Spleen (tissue), 11 donors: ENCODE measurements at regions not wholly inside any gene's neighbourhood (a gene's known extent, or its start where the extent isn't known, plus 50 kb on each side); places are given as distances from the start of the nearest gene placed in this dataset.

Source experiments
- DNase-seq: peaks from one replicate; pipeline ENCODE4 v3.0.0-alpha.2; 2020
- H3K27ac ChIP-seq, 8 donors: fragments of 200-600 bp; sonication (generic) in 7 of 8; 1 replicate in 4 of 8; 2 replicates in 4 of 8; pipeline versions ENCODE4 v1.5.0 to v1.8.0; 2016 to 2021; ENCODE audit warnings: inconsistent platforms in 4 of 8, mild to moderate bottlenecking in 4 of 8, moderate library complexity in 1 of 8
- H3K27me3 ChIP-seq, 7 donors: fragments of 200-600 bp; sonication (generic) in 6 of 7; replicated peaks in 1 of 7; 1 replicate in 4 of 7; 2 replicates in 3 of 7; pipeline versions ENCODE4 v1.5.0 to v1.8.0; 2016 to 2021; ENCODE audit warnings: inconsistent platforms in 3 of 7, mild to moderate bottlenecking in 1 of 7
- H3K36me3 ChIP-seq, 6 donors: fragments of 200-600 bp; sonication (generic) in 5 of 6; 1 replicate in 4 of 6; 2 replicates in 2 of 6; pipeline versions ENCODE4 v1.5.0 to v1.8.0; 2016 to 2021; ENCODE audit warnings: inconsistent platforms in 2 of 6
- H3K4me1 ChIP-seq, 6 donors: fragments of 200-600 bp; sonication (generic) in 5 of 6; 1 replicate in 3 of 6; 2 replicates in 3 of 6; pipeline versions ENCODE4 v1.5.0 to v1.8.0; 2016 to 2021; ENCODE audit warnings: inconsistent platforms in 3 of 6
- H3K4me3 ChIP-seq, 8 donors: fragments of 200-600 bp; sonication (generic) in 7 of 8; 1 replicate in 4 of 8; 2 replicates in 4 of 8; pipeline versions ENCODE4 v1.5.0 to v1.8.0; 2016 to 2021; ENCODE audit warnings: inconsistent platforms in 4 of 8, mild to moderate bottlenecking in 4 of 8, moderate library complexity in 2 of 8
- H3K9me3 ChIP-seq, 8 donors: fragments of 200-600 bp; sonication (generic) in 7 of 8; 1 replicate in 4 of 8; 2 replicates in 4 of 8; pipeline versions ENCODE4 v1.5.0 to v1.8.0; 2016 to 2021; ENCODE audit warnings: inconsistent platforms in 4 of 8
- POLR2A ChIP-seq, 3 donors: fragments of 450-650 bp; IDR thresholded peaks; one replicate each; pipeline ENCODE4 v1.5.1; 2017; ENCODE audit warnings: antibody characterized with exemption in 3 of 3, mild to moderate bottlenecking in 1 of 3
- POLR2AphosphoS5 ChIP-seq, 3 donors: sonication (generic); formaldehyde crosslinking; IDR thresholded peaks; one replicate each; pipeline ENCODE4 v1.5.1; 2017; ENCODE audit warnings: antibody characterized with exemption in 3 of 3
- WGBS, 5 donors: extraction: QIAGEN DNeasy Blood & Tissue Kit in 3 of 5; methylation state at CpG; one replicate each; pipeline versions ENCODE4 v1.1.5 to v1.1.7; 2013 to 2018; 5-methylcytosine and 5-hydroxymethylcytosine counted together
- intact Hi-C: fragments of 100-400 bp; cut with DNase I; formaldehyde crosslinking; loops from one replicate; pipeline ENCODE4 v1.15.0; 2023; ENCODE audit warnings: low total_unique reads
- TF ChIP-seq, protein P1 (sequence below), 11 experiments: fragments of 200-600 bp in 7 of 11; fragments of 450-650 bp in 4 of 11; sonication (generic) in 4 of 11; IDR thresholded peaks in 8 of 11; conservative IDR thresholded peaks in 3 of 11; 1 replicate in 7 of 11; 2 replicates in 4 of 11; pipeline versions ENCODE4 v1.4.0 to v1.8.0; 2016 to 2021; ENCODE audit warnings: antibody characterized with exemption in 11 of 11, inconsistent platforms in 4 of 11, mild to moderate bottlenecking in 1 of 11
- donor health status: healthy with polysubstance abuse.
- donor health status: DM: no; HTN: no; CAD: no; lungs with moderate emphysema.
- donor health status: DM: no; HTN: no; CAD: no.
- donor health status: Bipolar disorder and iron deficiency.
- donor health status: healthy.
- donor health status: DM: no; HTN: no; CAD: no.
- donor health status: DM: yes; HTN: yes; CAD: no.

DNA sequence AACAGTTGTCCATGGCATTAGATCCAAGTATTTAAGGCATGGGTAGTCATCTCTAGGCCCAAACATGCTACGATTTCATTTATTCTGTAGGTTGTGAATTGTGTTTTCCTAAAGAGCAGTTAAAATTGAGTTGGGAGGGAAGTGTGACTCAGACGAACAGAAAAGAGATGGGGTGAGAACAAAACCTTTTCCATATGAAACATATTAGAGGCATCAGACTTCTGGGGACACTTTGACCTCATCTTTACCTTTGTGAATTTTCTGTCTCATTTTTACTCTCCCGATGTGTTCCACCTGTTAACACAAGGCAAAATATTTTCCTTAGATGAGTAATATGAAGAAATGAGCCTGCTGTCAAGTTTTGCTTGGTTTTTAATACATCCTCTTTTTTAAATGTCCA is 181.3 kb downstream of the ESM1 start:
- Histone ChIP-seq H3K9me3 (no peaks in the 10 kb centered on the region), H3K27me3 (no peaks in the 10 kb centered on the region), H3K4me3 (no peak overlapping the region), H3K4me1 (peaks cover 0 to 12% (median 0%) of the 10 kb centered on the region in 6 donors), H3K36me3 (no peaks in the 10 kb centered on the region), H3K27ac (no peak overlapping the region)
- TF ChIP-seq POLR2AphosphoS5 (IDR thresholded peaks at IDR 0.05) (no peak), POLR2A (IDR thresholded peaks at IDR 0.05) (no peak)
- TF ChIP-seq, protein P1, sequence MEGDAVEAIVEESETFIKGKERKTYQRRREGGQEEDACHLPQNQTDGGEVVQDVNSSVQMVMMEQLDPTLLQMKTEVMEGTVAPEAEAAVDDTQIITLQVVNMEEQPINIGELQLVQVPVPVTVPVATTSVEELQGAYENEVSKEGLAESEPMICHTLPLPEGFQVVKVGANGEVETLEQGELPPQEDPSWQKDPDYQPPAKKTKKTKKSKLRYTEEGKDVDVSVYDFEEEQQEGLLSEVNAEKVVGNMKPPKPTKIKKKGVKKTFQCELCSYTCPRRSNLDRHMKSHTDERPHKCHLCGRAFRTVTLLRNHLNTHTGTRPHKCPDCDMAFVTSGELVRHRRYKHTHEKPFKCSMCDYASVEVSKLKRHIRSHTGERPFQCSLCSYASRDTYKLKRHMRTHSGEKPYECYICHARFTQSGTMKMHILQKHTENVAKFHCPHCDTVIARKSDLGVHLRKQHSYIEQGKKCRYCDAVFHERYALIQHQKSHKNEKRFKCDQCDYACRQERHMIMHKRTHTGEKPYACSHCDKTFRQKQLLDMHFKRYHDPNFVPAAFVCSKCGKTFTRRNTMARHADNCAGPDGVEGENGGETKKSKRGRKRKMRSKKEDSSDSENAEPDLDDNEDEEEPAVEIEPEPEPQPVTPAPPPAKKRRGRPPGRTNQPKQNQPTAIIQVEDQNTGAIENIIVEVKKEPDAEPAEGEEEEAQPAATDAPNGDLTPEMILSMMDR (IDR thresholded peaks at IDR 0.05 in 8 of 11, conservative IDR thresholded peaks at IDR 0.05 in 3 of 11): no peak
- WGBS, 5 donors: 64 to 91% (median 84%) methylated on average over 3 of the region's 3 CpGs
- intact Hi-C loops: no loop called here
- DNase-seq: no peak

DNA sequence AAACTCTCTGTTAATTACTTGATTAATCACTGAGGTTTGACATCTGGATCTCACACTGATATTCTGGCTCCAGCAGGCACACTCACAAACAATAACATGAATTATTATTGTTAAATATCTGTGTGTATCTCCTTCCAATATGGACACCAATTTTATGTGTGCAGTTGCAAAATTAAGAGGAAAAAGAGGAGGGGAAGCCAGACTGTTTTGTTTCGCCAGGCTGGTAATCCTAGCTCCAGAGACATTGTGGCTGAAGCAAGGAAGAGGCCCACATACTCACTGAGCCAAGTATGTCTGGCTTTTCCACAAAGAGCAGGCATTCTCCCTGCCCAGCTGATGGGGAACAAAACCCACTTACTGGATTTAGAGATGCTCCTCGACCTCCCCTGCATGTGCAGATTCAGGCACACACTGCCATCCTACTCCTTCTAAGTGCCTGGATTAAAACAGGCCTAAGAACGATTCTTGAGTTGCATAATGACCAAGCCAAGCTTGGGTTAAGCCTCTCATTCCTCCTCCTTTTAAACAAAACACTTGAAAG is 181.9 kb downstream of the ESM1 start:
- Histone ChIP-seq H3K36me3 (no peaks in the 10 kb centered on the region), H3K4me3 (no peak overlapping the region), H3K27ac (no peak overlapping the region), H3K4me1 (peaks cover 0 to 13% (median 0%) of the 10 kb centered on the region in 6 donors), H3K27me3 (no peaks in the 10 kb centered on the region), H3K9me3 (no peaks in the 10 kb centered on the region)
- DNase-seq: no peak
- WGBS, 5 donors: 71 to 79% (median 74%) methylated on average over 3 of the region's 3 CpGs
- TF ChIP-seq POLR2A (IDR thresholded peaks at IDR 0.05) (no peak), POLR2AphosphoS5 (IDR thresholded peaks at IDR 0.05) (no peak)
- TF ChIP-seq, protein P1 (IDR thresholded peaks at IDR 0.05 in 8 of 11, conservative IDR thresholded peaks at IDR 0.05 in 3 of 11): no peak
- intact Hi-C loops: no loop called here

DNA sequence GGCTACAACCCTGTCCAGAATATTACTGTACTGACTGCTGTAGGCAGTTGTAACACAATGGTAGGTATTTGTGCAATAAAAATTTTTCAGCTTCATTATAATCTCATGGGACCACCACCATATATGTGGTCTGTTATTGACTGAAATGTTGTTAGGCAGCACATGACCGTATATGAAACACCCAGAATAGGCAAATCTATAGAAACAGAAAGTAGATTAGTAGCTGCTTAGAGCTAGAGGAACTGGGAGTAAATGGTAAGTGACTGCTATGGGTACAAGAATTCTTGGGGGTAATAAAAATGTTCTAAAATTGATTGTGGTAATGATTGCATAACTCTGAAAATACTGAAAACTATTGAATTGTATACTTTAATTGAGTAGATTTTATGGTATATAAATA is 185.7 kb downstream of the ESM1 start:
- TF ChIP-seq POLR2A (IDR thresholded peaks at IDR 0.05) (no peak), POLR2AphosphoS5 (IDR thresholded peaks at IDR 0.05) (no peak)
- TF ChIP-seq, protein P1 (IDR thresholded peaks at IDR 0.05 in 8 of 11, conservative IDR thresholded peaks at IDR 0.05 in 3 of 11): no peak
- Histone ChIP-seq H3K27ac (peak overlapping the region in 3 of 8 donors; percentile 5 to 38 (median 23)), H3K36me3 (no peaks in the 10 kb centered on the region), H3K27me3 (no peaks in the 10 kb centered on the region), H3K4me3 (no peak overlapping the region), H3K4me1 (peaks cover 0 to 20% (median 0%) of the 10 kb centered on the region in 6 donors), H3K9me3 (no peaks in the 10 kb centered on the region)
- no peak for DNase-seq
- WGBS, 5 donors: 50 to 79% (median 68%) methylated on average over 1 of the region's 1 CpG
- intact Hi-C loops: no loop called here

DNA sequence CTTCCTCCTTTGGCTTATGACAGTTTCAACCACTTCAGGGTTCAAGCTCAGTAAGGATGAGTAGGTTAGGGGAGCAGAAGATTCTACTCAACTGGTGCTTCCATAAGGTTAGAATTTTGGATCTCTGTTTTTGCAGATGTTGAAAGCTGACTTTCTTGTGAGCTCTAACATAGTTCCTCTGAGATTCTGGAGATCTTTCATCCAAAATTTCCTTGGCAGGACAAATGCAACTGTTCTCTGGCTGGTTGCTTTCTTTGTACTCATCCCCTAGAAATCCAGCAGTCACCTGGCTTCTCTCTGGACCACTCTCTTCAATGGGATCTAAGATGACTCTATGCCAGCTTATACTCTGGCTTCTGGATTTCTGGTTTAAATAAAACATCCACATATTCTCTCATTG is 189.6 kb downstream of the ESM1 start:
- Histone ChIP-seq H3K36me3 (no peaks in the 10 kb centered on the region), H3K4me3 (no peak overlapping the region), H3K27ac (peak overlapping the region in 4 of 8 donors; percentile 28 to 50 (median 36)), H3K9me3 (no peaks in the 10 kb centered on the region), H3K27me3 (no peaks in the 10 kb centered on the region), H3K4me1 (peaks cover 0 to 20% (median 0%) of the 10 kb centered on the region in 6 donors)
- intact Hi-C loops: no loop called here
- no peak for DNase-seq
- no peak for TF ChIP-seq POLR2AphosphoS5 (IDR thresholded peaks at IDR 0.05)
- TF ChIP-seq POLR2A (IDR thresholded peaks at IDR 0.05): no peak
- TF ChIP-seq, protein P1 (IDR thresholded peaks at IDR 0.05 in 8 of 11, conservative IDR thresholded peaks at IDR 0.05 in 3 of 11): no peak
